CD4-positive, alpha-beta T cell (primary cell): ENCODE measurements at regions not wholly inside any gene's neighbourhood (a gene's known extent, or its start where the extent isn't known, plus 50 kb on each side); places are given as distances from the start of the nearest gene placed in this dataset.

Experiments
- ATAC-seq: fragments of 200-7000 bp; cut with Tn5 transposase; one replicate; pipeline ENCODE4 v1.10.0; 2022; ENCODE audit warnings: mild to moderate bottlenecking; ENCODE audit not compliant: poor library complexity
- CTCF ChIA-PET: fragments of 350-600 bp; sonication (Branson Sonifier 250); formaldehyde crosslinking; loops from one replicate; lab custom pipeline; 2021; ENCODE audit warnings: antibody characterized with exemption, inconsistent platforms; lab: Charles Lee
- POLR2A ChIA-PET: fragments of 350-600 bp; sonication (Branson Sonifier 250); formaldehyde crosslinking; loops from one replicate; lab custom pipeline; 2021; ENCODE audit warnings: antibody characterized with exemption, inconsistent platforms; lab: Charles Lee
- DNase-seq, 14 experiments: peaks; one replicate each; pipeline ENCODE4 v3.0.0-alpha.2; 2013 to 2020; ENCODE audit warnings: mixed read lengths in 2 of 14
- H3K27ac ChIP-seq, 2 donors: one replicate each; pipeline versions ENCODE4 v1.5.1 to v1.7.0; 2013; ENCODE audit warnings: low read length in 2 of 2, low read depth in 1 of 2, mild to moderate bottlenecking in 1 of 2
- H3K27me3 ChIP-seq, 2 experiments: 1 replicate in 1 of 2; 2 replicates in 1 of 2; pipeline versions ENCODE4 v1.6.1 to v1.7.0; 2013; ENCODE audit warnings: low read length in 2 of 2, control low read depth in 1 of 2, mild to moderate bottlenecking in 1 of 2, moderate library complexity in 1 of 2; ENCODE audit not compliant: insufficient read depth in 2 of 2, control insufficient read depth in 1 of 2
- H3K36me3 ChIP-seq: one replicate; pipeline ENCODE4 v1.6.1; 2013; ENCODE audit warnings: low read length, control low read depth; ENCODE audit not compliant: insufficient read depth
- H3K4me1 ChIP-seq: one replicate; pipeline ENCODE4 v1.6.1; 2013; ENCODE audit warnings: low read length, control low read depth; ENCODE audit not compliant: insufficient read depth
- H3K4me3 ChIP-seq: one replicate; pipeline ENCODE4 v1.5.1; 2013; ENCODE audit warnings: mild to moderate bottlenecking, low read length, moderate library complexity
- H3K9me3 ChIP-seq, 2 experiments: 1 replicate in 1 of 2; 2 replicates in 1 of 2; pipeline versions ENCODE4 v1.6.1 to v1.7.0; 2013; ENCODE audit warnings: low read length in 2 of 2, mild to moderate bottlenecking in 2 of 2, control low read depth in 1 of 2, moderate library complexity in 1 of 2; ENCODE audit not compliant: control insufficient read depth in 1 of 2, insufficient read depth in 1 of 2
- H3K27ac Mint-ChIP-seq: one replicate; pipeline ENCODE4 v1.8.0; 2020; ENCODE audit warnings: mixed read lengths
- H3K27me3 Mint-ChIP-seq: one replicate; pipeline ENCODE4 v1.8.0; 2021; ENCODE audit warnings: mixed read lengths
- H3K36me3 Mint-ChIP-seq: one replicate; pipeline ENCODE4 v1.8.0; 2021; ENCODE audit warnings: low read depth, mixed read lengths
- H3K4me1 Mint-ChIP-seq: one replicate; pipeline ENCODE4 v1.8.0; 2021; ENCODE audit warnings: low read depth, mixed read lengths
- H3K4me3 Mint-ChIP-seq: one replicate; pipeline ENCODE4 v1.8.0; 2020; ENCODE audit warnings: mild to moderate bottlenecking, mixed read lengths
- H3K9me3 Mint-ChIP-seq: one replicate; pipeline ENCODE4 v1.8.0; 2020; ENCODE audit warnings: mixed read lengths
- CTCF ChIP-seq: fragments of 200-600 bp; IDR thresholded peaks from one replicate; pipeline ENCODE4 v1.8.0; 2022; ENCODE audit warnings: antibody characterized with exemption, mild to moderate bottlenecking
- intact Hi-C, 2 experiments: fragments of 100-400 bp; cut with DNase I in 1 of 2; cut with micrococcal nuclease in 1 of 2; formaldehyde crosslinking; loops; one replicate each; pipeline versions ENCODE4 v1.15.1 to v1.9.0; 2023 to 2025; cut with DNase I, micrococcal nuclease

- ATAC-seq (no peak), DNase-seq (no peak)
- H3K27me3 ChIP-seq: no peaks in the 10 kb centered on the region
- H3K9me3 ChIP-seq: peaks cover 0 to 2% of the 10 kb centered on the region in 2 experiments
- H3K4me3 ChIP-seq: no peak overlapping the region
- ChIA-PET CTCF (no interaction called here), POLR2A (no interaction called here)
- H3K27ac Mint-ChIP-seq: no peak overlapping the region
- H3K36me3 Mint-ChIP-seq: no peaks in the 10 kb centered on the region
- H3K27me3 Mint-ChIP-seq: no peaks in the 10 kb centered on the region
- peaks cover 2% of the 10 kb centered on the region for H3K9me3 Mint-ChIP-seq
- H3K4me1 Mint-ChIP-seq: no peaks in the 10 kb centered on the region
- H3K36me3 ChIP-seq: no peaks in the 10 kb centered on the region
- no peak overlapping the region for H3K4me3 Mint-ChIP-seq
- TF ChIP-seq CTCF: no peak
- intact Hi-C loops: no loop called here
- no peak overlapping the region for H3K27ac ChIP-seq
- no peaks in the 10 kb centered on the region for H3K4me1 ChIP-seq
Observed at GRCh38 chr13:83281654-83282053, 600.6 kb downstream of the SLITRK1 start.

GRCh38 chr13:83274679-83275078 is 607.6 kb downstream of the SLITRK1 start:
- Histone ChIP-seq H3K9me3 (peaks cover 0 to 3% of the 10 kb centered on the region in 2 experiments), H3K27ac (no peak overlapping the region), H3K4me1 (no peaks in the 10 kb centered on the region), H3K27me3 (no peaks in the 10 kb centered on the region), H3K36me3 (no peaks in the 10 kb centered on the region), H3K4me3 (no peak overlapping the region)
- peaks cover 3% of the 10 kb centered on the region for H3K9me3 Mint-ChIP-seq
- no peak overlapping the region for H3K27ac Mint-ChIP-seq
- ATAC-seq (no peak), DNase-seq (no peak)
- H3K27me3 Mint-ChIP-seq: no peaks in the 10 kb centered on the region
- CTCF ChIA-PET: no interaction called here
- no peaks in the 10 kb centered on the region for H3K4me1 Mint-ChIP-seq
- H3K36me3 Mint-ChIP-seq: no peaks in the 10 kb centered on the region
- POLR2A ChIA-PET: no interaction called here
- intact Hi-C loops: no loop called here
- H3K4me3 Mint-ChIP-seq: no peak overlapping the region
- no peak for TF ChIP-seq CTCF

- no peak for DNase-seq
- Mint-ChIP-seq H3K9me3 (peaks cover 3% of the 10 kb centered on the region), H3K4me1 (no peaks in the 10 kb centered on the region), H3K4me3 (no peak overlapping the region), H3K27me3 (no peaks in the 10 kb centered on the region), H3K27ac (no peak overlapping the region), H3K36me3 (no peaks in the 10 kb centered on the region)
- no peaks in the 10 kb centered on the region for H3K4me1 ChIP-seq
- ChIA-PET POLR2A (no interaction called here), CTCF (no interaction called here)
- no peaks in the 10 kb centered on the region for H3K36me3 ChIP-seq
- intact Hi-C loops: no loop called here
- H3K27ac ChIP-seq: no peak overlapping the region
- H3K9me3 ChIP-seq: peaks cover 0 to 3% of the 10 kb centered on the region in 2 experiments
- H3K4me3 ChIP-seq: no peak overlapping the region
- TF ChIP-seq CTCF: no peak
- no peak for ATAC-seq
- H3K27me3 ChIP-seq: no peaks in the 10 kb centered on the region
Observed at GRCh38 chr13:83272652-83273240, 609.5 kb downstream of the SLITRK1 start.
